ENCODE measurements at regions not wholly inside any gene's neighbourhood (a gene's known extent, or its start where the extent isn't known, plus 50 kb on each side); places are given as distances from the start of the nearest gene placed in this dataset.

GRCh38 chr14:42475289-42475688, 868.6 kb downstream of the LRFN5 start:
- TF ChIP-seq, protein P1, sequence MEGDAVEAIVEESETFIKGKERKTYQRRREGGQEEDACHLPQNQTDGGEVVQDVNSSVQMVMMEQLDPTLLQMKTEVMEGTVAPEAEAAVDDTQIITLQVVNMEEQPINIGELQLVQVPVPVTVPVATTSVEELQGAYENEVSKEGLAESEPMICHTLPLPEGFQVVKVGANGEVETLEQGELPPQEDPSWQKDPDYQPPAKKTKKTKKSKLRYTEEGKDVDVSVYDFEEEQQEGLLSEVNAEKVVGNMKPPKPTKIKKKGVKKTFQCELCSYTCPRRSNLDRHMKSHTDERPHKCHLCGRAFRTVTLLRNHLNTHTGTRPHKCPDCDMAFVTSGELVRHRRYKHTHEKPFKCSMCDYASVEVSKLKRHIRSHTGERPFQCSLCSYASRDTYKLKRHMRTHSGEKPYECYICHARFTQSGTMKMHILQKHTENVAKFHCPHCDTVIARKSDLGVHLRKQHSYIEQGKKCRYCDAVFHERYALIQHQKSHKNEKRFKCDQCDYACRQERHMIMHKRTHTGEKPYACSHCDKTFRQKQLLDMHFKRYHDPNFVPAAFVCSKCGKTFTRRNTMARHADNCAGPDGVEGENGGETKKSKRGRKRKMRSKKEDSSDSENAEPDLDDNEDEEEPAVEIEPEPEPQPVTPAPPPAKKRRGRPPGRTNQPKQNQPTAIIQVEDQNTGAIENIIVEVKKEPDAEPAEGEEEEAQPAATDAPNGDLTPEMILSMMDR (conservative IDR thresholded peaks at IDR 0.05 in 1 of 2, IDR thresholded peaks at IDR 0.05 in 1 of 2; ENCODE audit: low read depth in 1 of 2, low read length in 2 of 2), result no peak
- no peak for TF ChIP-seq EZH2 (IDR thresholded peaks at IDR 0.05; ENCODE audit: low read length, missing control alignments)
